GM18870 (cell line): ENCODE measurements at regions not wholly inside any gene's neighbourhood (a gene's known extent, or its start where the extent isn't known, plus 50 kb on each side); places are given as distances from the start of the nearest gene placed in this dataset.

Experiments used
- ATAC-seq: cut with Tn5 transposase; IDR thresholded peaks from one replicate; pipeline ENCODE4 v1.9.1; 2021; ENCODE audit warnings: moderate library complexity; ENCODE audit not compliant: unreplicated experiment

DNA sequence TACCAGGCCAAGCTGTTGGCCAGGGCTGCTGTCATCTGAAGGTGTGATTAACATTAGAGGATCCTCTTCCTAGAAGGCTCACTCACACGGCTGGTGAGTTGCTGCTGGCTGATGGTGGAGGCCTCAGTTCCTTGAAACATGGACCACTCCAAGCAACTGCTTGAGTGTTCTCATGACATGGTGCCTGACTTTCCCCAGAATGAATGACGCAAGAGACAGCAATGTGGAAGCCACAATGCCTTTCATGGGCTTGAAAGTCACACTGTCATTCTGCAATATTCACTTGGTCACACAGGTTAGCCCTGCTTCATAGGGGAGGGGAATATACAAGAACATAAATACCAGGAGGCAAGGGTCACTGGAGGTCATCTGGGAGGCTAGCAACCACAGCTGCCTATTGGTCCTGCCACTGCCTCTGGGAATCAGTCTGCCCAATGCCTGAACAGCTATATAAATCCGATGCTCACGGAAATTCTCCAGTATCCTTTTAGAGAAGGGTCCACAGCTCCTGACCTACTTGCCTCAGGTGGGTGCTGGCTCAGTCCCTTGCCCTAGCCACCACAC, 97.1 kb upstream of the MAML3 start:
- no peak for ATAC-seq

- no peak for ATAC-seq
Measured at GRCh38 chr4:140249351-140249750, 95.4 kb upstream of the MAML3 start.

DNA sequence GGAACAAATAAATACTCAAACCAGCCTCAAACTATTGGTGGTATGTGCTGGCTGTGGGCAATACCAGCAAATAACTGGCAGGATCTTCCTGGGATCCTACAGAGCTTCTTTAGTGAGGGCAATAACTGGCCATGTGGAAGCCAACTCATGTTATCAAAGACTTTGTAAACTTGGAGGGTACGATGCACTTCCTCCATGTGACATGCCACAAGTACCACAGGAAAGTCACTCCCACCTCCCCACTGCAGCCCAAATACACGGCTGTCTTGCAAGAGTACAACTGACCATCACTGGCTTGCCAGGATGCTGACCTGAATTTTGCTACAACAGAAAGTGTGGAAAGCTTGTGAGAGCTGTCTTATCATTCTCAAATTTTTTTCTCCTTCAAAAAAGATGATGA, 93.3 kb upstream of the MAML3 start:
- ATAC-seq, result no peak

- ATAC-seq, result no peak
Measured at GRCh38 chr4:140246216-140246615, 92.2 kb upstream of the MAML3 start.

GRCh38 chr4:140244328-140244727, 90.3 kb upstream of the MAML3 start:
- no peak for ATAC-seq

- peak; percentile 85 for ATAC-seq
Measured at GRCh38 chr4:140243278-140243753, 89.3 kb upstream of the MAML3 start.

GRCh38 chr4:140242357-140243277, 88.6 kb upstream of the MAML3 start:
- peak; percentile 67 for ATAC-seq

DNA sequence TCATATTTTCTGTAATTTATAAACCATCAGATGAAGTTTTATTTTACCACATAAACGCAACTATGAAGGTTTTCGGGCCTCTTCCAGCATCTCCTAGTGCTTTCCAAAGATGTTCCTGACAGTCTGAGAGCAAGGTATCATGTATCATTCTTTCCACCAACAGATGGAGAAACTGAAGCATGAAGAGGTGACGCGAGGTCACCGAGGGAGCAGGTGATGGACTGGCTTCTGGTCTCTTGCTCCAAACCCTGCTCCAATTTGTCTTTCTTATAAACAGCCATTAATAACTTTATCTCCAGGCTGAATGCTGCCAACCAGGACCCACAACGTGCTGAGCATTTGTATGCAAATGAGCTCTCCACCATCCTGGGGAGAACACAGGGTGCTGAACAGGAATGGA, 86.3 kb upstream of the MAML3 start:
- ATAC-seq, result no peak

- no peak for ATAC-seq
Measured at GRCh38 chr4:140239311-140239710, 85.3 kb upstream of the MAML3 start.

DNA sequence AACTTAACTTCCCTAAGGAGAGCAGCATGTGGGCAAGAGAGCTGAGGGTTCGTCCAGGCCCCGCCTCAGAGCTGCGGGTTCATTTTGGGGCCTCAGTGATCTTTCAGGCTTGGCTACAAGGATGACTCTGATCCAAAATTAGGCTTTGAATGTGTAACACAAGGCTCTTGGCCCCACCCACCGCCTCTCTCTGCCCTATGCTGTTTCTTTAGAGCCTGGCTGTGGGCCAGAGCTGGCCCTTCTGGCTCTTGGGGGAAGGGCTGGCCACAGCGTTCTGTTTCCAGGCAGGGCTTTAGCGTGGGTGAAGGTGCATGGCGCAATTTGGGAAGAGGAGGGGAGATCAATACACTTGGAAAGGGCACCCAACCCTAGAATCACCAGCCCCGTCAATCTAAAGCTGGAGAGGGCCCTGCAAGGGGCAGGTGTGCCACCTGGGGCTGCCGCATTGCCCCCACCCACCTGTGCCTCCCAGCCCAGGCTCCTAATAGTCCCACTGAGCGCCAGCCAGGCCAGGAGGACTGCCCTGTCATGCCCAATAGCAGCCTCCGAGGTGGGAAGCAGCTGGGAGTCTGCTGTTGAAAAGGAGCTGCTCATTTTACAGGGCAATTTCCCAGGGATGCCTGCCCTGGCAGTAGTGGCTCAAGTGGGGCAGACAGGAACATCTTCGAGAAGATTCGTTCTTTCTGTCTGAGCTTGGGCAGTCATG, 84.5 kb upstream of the MAML3 start:
- no peak for ATAC-seq

- ATAC-seq, result no peak
Measured at GRCh38 chr4:140237616-140238350, 83.8 kb upstream of the MAML3 start.

DNA sequence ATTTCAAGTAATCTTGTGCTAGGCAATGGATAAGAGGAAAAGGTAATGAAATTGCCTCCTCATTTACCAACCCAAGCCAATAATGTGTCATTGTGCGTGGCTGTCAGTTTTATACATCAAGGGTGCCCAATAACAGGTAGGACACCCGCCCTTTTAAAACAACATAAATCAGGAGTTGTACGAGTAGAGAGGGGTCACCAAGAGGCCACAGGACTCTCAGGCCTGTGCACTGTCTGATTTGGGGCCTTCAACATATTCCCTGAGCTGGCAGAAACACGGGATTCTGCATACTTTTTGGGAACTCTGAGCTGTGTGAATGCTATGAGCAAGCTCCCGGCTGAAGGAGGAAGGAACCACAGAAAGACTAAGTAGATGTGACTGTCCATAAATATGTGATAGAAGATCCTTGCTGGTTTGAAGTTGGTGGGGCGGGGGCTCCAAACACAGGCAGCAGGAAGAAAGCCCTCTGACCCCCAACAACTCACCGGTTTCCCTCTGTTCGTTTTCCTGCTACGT, 82.7 kb upstream of the MAML3 start:
- no peak for ATAC-seq

- no peak for ATAC-seq
Measured at GRCh38 chr4:140234697-140235060, 80.7 kb upstream of the MAML3 start.

- ATAC-seq, result no peak
Measured at GRCh38 chr4:140233791-140234696, 80.1 kb upstream of the MAML3 start.

DNA sequence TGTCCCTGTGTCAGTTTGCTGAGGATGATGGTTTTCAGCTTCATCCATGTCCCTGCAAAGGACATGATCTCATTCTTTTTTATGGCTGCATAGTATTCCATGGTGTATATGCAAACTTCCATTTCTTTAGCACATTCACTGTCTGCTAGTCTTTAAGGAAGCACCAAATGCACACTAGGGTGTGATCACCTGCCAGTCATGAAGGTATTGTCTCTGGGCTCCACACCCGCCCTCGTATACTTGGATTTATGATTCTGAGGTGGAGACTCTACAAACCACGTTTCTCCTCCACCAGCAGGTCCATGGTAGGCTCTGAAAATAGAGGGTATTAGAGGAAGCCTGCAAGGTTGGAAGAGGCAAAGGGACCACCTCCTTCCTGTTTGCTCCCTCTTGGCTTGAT, 75.9 kb upstream of the MAML3 start:
- no peak for ATAC-seq

GRCh38 chr4:140227286-140227685, 73.3 kb upstream of the MAML3 start:
- ATAC-seq, result no peak

DNA sequence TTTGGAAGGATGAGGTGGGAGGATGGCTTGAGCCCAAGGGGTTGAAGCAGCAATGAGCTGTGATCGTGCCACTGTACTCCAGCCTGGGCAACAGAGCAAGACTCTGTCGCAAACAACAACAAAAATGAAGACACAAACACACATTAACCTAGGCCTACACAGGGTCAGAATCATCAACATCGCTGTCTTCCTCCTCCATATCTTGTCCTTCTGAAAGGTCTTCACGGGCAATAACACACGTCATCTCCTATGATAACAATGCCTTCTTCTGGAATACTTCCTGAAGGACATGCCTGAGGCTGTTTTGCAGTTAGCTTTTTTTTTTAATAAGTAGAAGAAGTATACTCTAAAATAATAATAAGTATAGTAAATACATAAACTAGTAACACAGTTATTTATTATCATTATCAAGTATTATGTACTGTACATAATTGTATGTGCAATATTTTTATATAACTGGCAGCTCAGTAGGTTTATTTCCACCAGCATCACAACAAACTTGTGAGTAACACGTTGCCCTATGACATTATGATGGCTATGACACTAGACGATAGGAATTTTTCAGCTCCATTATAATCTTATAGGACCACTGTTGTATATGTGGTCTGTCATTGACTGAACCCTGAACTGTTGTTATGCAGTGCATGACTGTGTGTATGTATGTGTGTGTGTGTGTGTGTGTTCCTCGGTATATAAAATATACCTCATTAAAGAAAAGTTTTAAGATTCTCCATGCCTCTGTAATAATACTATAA, 69.2 kb upstream of the MAML3 start:
- ATAC-seq, result no peak

GRCh38 chr4:140222171-140222570, 68.2 kb upstream of the MAML3 start:
- no peak for ATAC-seq

DNA sequence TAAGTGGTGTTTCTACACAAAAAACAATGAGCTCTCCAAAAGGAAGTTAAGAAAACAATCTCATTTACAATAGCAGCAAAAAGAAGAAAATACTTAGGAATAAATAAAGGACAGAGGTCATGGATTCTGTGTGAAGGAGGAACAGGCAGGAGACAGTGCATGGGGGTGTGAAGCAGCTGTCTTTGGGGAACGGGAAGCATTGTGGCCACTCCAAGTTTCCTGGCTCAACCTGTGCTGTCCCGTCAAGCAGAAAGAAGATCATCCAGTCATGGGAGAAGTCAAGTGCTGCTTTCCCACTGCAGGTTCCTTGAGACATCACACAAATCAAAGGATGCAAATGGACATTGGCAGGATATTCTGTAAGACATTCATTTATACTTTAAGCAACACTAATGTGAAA, 66.1 kb upstream of the MAML3 start:
- ATAC-seq, result no peak
